GM12878 (cell line): ENCODE measurements at regions not wholly inside any gene's neighbourhood (a gene's known extent, or its start where the extent isn't known, plus 50 kb on each side); places are given as distances from the start of the nearest gene placed in this dataset.

Experiments
- ATAC-seq: fragments of 200-7000 bp; cut with Tn5 transposase; 3 replicates; pipeline ENCODE4 v1.9.1; 2020; ENCODE audit warnings: mild to moderate bottlenecking, moderate library complexity
- BruUV-seq: library from RNA; stranded (reverse); fragments of 400-500 nt; replicated peaks from 2 replicates; lab custom pipeline; 2021; lab: Mats Ljungman, UMichigan
- CTCF ChIA-PET: fragments of 300-600 bp; sonication (Branson Sonifier 250); formaldehyde crosslinking; extraction: SDS; loops from one replicate; lab custom pipeline; 2021; ENCODE audit warnings: inconsistent platforms; lab: Yijun Ruan, JAX
- POLR2A ChIA-PET: fragments of 350-600 bp; formaldehyde crosslinking; extraction: SDS; loops from one replicate; lab custom pipeline; 2021; ENCODE audit warnings: inconsistent platforms; lab: Charles Lee
- RAD21 ChIA-PET: fragments of 300-600 bp; sonication (Branson Sonifier 250); formaldehyde crosslinking; loops from one replicate; lab custom pipeline; 2023; ENCODE audit warnings: antibody characterized with exemption; ENCODE audit not compliant: unreplicated experiment; lab: Charles Lee
- SMC1A ChIA-PET: fragments of 300-600 bp; sonication (Branson Sonifier 250); formaldehyde crosslinking; loops from one replicate; lab custom pipeline; 2023; ENCODE audit not compliant: unreplicated experiment, uncharacterized antibody; lab: Charles Lee
- DNase-seq: peaks from one replicate; pipeline ENCODE4 v3.0.0-alpha.2; 2011; ENCODE audit warnings: low read depth, low spot score
- FAIRE-seq: peaks from 3 replicates; lab custom pipeline; 2011; peaks lifted over from hg19 to GRCh38; lab: Jason Lieb, UNC
- H2AFZ ChIP-seq: 2 replicates; pipeline ENCODE4 v1.6.0; 2011; ENCODE audit warnings: low read depth, low read length, control low read depth; ENCODE audit not compliant: control insufficient read depth
- H3K27ac ChIP-seq: 2 replicates; pipeline ENCODE4 v1.5.1; 2011; ENCODE audit warnings: control low read depth; ENCODE audit not compliant: control insufficient read depth, insufficient read depth
- H3K27me3 ChIP-seq, 2 experiments: replicated peaks in 1 of 2; 2 replicates each; pipeline versions ENCODE4 v1.6.0 to v1.6.1; 2011; ENCODE audit warnings: low read length in 1 of 2; ENCODE audit not compliant: control insufficient read depth in 2 of 2, insufficient read depth in 2 of 2
- H3K36me3 ChIP-seq, 2 experiments: 2 replicates each; pipeline ENCODE4 v1.5.1; 2011; ENCODE audit warnings: low read length in 1 of 2; ENCODE audit not compliant: control insufficient read depth in 2 of 2, insufficient read depth in 2 of 2
- H3K4me1 ChIP-seq: 2 replicates; pipeline ENCODE4 v1.6.1; 2011; ENCODE audit warnings: mild to moderate bottlenecking, low read length, moderate library complexity, mixed read lengths; ENCODE audit not compliant: control insufficient read depth, insufficient read depth
- H3K4me2 ChIP-seq: 2 replicates; pipeline ENCODE4 v1.6.0; 2011; ENCODE audit warnings: control low read depth; ENCODE audit not compliant: control insufficient read depth, insufficient read depth
- H3K4me3 ChIP-seq: fragments of 200-600 bp; sonication (generic); 2 replicates; pipeline ENCODE4 v1.5.1; 2016
- H3K79me2 ChIP-seq: 2 replicates; pipeline ENCODE4 v1.6.0; 2011; ENCODE audit warnings: low read length; ENCODE audit not compliant: control insufficient read depth, insufficient read depth
- H3K9ac ChIP-seq: 2 replicates; pipeline ENCODE4 v1.8.0; 2011; ENCODE audit warnings: low read length, control low read depth, mixed read lengths; ENCODE audit not compliant: control insufficient read depth, insufficient read depth
- H3K9me3 ChIP-seq: replicated peaks from 3 replicates; pipeline ENCODE4 v1.5.1; 2011; ENCODE audit warnings: mild to moderate bottlenecking, low read length; ENCODE audit not compliant: control insufficient read depth, insufficient read depth
- H4K20me1 ChIP-seq: 2 replicates; pipeline ENCODE4 v1.6.0; 2011; ENCODE audit not compliant: control insufficient read depth, insufficient read depth
- CBX3 ChIP-seq: fragments of 200-600 bp; sonication (generic); IDR thresholded peaks from 2 replicates; pipeline ENCODE4 v1.6.1; 2016; ENCODE audit warnings: low read depth, borderline replicate concordance
- EGR1 ChIP-seq, 2 experiments: IDR thresholded peaks; 1 replicate in 1 of 2; 2 replicates in 1 of 2; pipeline ENCODE4 v1.6.1; 2011 to 2012; ENCODE audit warnings: low read depth in 2 of 2, low read length in 2 of 2, borderline replicate concordance in 1 of 2, mild to moderate bottlenecking in 1 of 2, moderate library complexity in 1 of 2
- FOXK2 ChIP-seq: fragments of 450-650 bp; IDR thresholded peaks from 2 replicates; pipeline ENCODE4 v1.6.1; 2017; ENCODE audit warnings: mild to moderate bottlenecking, moderate library complexity
- FOXM1 ChIP-seq: IDR thresholded peaks from 2 replicates; pipeline ENCODE4 v1.6.1; 2012; ENCODE audit warnings: low read depth, mild to moderate bottlenecking, inconsistent platforms, low read length, moderate library complexity
- KLF5 ChIP-seq: fragments of 450-650 bp; IDR thresholded peaks from 2 replicates; pipeline ENCODE4 v1.6.1; 2014; ENCODE audit warnings: mild to moderate bottlenecking; ENCODE audit not compliant: partially characterized antibody
- STAT3 ChIP-seq: IDR thresholded peaks from 2 replicates; pipeline ENCODE4 v1.6.1; 2011; ENCODE audit warnings: low read depth, low read length, improper control_type of control experiment
- TCF3 ChIP-seq: IDR thresholded peaks from 2 replicates; pipeline ENCODE4 v1.6.1; 2012; ENCODE audit warnings: low read depth, mild to moderate bottlenecking, low read length, borderline replicate concordance; ENCODE audit not compliant: insufficient read depth
- WGBS: methylation state at CpG from one replicate; pipeline ENCODE4 v1.1.6; 2016; ENCODE audit warnings: low lambda C conversion rate; ENCODE audit not compliant: insufficient replicate concordance, insufficient coverage; ENCODE audit errors: missing lambda C conversion rate; 5-methylcytosine and 5-hydroxymethylcytosine counted together
- in situ Hi-C: fragments of 300-500 bp; cut with MboI; formaldehyde crosslinking; loops from 9 replicates; pipeline ENCODE4 v1.14.3; 2018; ENCODE audit warnings: mixed read lengths
- intact Hi-C: fragments of 100-400 bp; cut with micrococcal nuclease; formaldehyde crosslinking; loops from one replicate; pipeline ENCODE4 v1.14.2; 2022; ENCODE audit not compliant: unreplicated experiment
- TF ChIP-seq, protein P1 (sequence below), 3 experiments: IDR thresholded peaks in 2 of 3; conservative IDR thresholded peaks in 1 of 3; 2 replicates each; pipeline ENCODE4 v1.5.1; 2011; ENCODE audit warnings: low read depth in 3 of 3, low read length in 3 of 3, mild to moderate bottlenecking in 3 of 3, control low read depth in 2 of 3, moderate library complexity in 2 of 3, inconsistent platforms in 1 of 3, mixed read lengths in 1 of 3; ENCODE audit not compliant: control insufficient read depth in 2 of 3, insufficient read depth in 1 of 3; ENCODE audit errors: extremely low read depth in 1 of 3

DNA sequence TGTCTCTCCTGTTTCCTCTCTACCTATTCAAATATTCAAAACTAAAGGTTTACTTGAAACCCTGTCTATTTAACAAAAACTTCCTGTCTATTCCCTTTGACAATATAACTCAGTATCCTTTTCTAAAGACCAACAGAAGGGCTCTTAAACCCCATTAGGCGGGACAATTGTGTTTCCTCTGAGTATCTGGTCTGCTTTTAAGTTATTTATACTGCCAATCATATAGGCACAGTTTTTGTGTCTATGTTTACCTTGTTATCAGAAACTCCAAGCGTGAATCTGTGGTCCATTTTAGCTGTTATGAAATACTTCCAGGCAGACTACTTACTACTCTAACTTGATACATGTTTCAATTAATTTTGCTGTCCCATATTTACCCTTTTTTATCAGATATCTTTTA is 350.0 kb upstream of the CTSO start:
- Histone ChIP-seq H3K9ac (no peak overlapping the region), H3K4me1 (no peaks in the 10 kb centered on the region), H3K9me3 (no peaks in the 10 kb centered on the region), H3K4me2 (no peak overlapping the region), H3K79me2 (no peaks in the 10 kb centered on the region), H3K27ac (no peak overlapping the region), H3K36me3 (no peaks in the 10 kb centered on the region), H3K4me3 (no peak overlapping the region), H2AFZ (no peak overlapping the region), H3K27me3 (no peaks in the 10 kb centered on the region), H4K20me1 (no peaks in the 10 kb centered on the region)
- TF ChIP-seq, protein P1, sequence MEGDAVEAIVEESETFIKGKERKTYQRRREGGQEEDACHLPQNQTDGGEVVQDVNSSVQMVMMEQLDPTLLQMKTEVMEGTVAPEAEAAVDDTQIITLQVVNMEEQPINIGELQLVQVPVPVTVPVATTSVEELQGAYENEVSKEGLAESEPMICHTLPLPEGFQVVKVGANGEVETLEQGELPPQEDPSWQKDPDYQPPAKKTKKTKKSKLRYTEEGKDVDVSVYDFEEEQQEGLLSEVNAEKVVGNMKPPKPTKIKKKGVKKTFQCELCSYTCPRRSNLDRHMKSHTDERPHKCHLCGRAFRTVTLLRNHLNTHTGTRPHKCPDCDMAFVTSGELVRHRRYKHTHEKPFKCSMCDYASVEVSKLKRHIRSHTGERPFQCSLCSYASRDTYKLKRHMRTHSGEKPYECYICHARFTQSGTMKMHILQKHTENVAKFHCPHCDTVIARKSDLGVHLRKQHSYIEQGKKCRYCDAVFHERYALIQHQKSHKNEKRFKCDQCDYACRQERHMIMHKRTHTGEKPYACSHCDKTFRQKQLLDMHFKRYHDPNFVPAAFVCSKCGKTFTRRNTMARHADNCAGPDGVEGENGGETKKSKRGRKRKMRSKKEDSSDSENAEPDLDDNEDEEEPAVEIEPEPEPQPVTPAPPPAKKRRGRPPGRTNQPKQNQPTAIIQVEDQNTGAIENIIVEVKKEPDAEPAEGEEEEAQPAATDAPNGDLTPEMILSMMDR (IDR thresholded peaks at IDR 0.05 in 2 of 3, conservative IDR thresholded peaks at IDR 0.05 in 1 of 3; ENCODE audit: control insufficient read depth in 2 of 3, extremely low read depth in 1 of 3, insufficient read depth in 1 of 3, low read depth in 3 of 3, low read length in 3 of 3), result no peak
- TF ChIP-seq KLF5 (no peak), TCF3 (no peak), STAT3 (no peak), FOXK2 (no peak), CBX3 (no peak), FOXM1 (no peak)
- in situ Hi-C loops (no loop called here), intact Hi-C loops (no loop called here)
- ATAC-seq, result no peak
- no TSS peak for BruUV-seq
- FAIRE-seq, result no peak
- SMC1A ChIA-PET, result no interaction called here
- POLR2A ChIA-PET, result no interaction called here
- no peak for DNase-seq
- RAD21 ChIA-PET, result no interaction called here
- CTCF ChIA-PET, result no interaction called here
- 0% methylated on average over 2 of the region's 2 CpGs for WGBS

- no peak for DNase-seq
- Histone ChIP-seq H3K9me3 (no peaks in the 10 kb centered on the region), H3K4me3 (no peak overlapping the region), H3K36me3 (no peaks in the 10 kb centered on the region), H4K20me1 (no peaks in the 10 kb centered on the region), H3K27ac (no peak overlapping the region), H3K4me1 (no peaks in the 10 kb centered on the region), H3K27me3 (no peaks in the 10 kb centered on the region), H3K9ac (no peak overlapping the region), H3K79me2 (no peaks in the 10 kb centered on the region), H3K4me2 (no peak overlapping the region), H2AFZ (no peak overlapping the region)
- no peak for TF ChIP-seq EGR1 (IDR thresholded peaks at IDR 0.05; ENCODE audit: borderline replicate concordance in 1 of 2, low read depth in 2 of 2, low read length in 2 of 2)
- ChIA-PET POLR2A (no interaction called here), RAD21 (no interaction called here), SMC1A (interaction anchor here (1.1 to 1.3 kb wide), 2 partner anchors 79 to 129 kb away, joined by 3 to 4 read pairs; no protein-coding TSS in a partner anchor), CTCF (interaction anchor here (0.9 to 1.6 kb wide), 3 partner anchors 80 to 185 kb away, joined by 3 to 7 read pairs (median 3); no protein-coding TSS in a partner anchor)
- no peak for FAIRE-seq
- no TSS peak for BruUV-seq
- no peak for ATAC-seq
- intact Hi-C loops (no loop called here), in situ Hi-C loops (no loop called here)
Measured at GRCh38 chr4:156298230-156298629, 344.6 kb upstream of the CTSO start.
